Type B pancreatic cell (in vitro differentiated cells): ENCODE measurements at regions not wholly inside any gene's neighbourhood (a gene's known extent, or its start where the extent isn't known, plus 50 kb on each side); places are given as distances from the start of the nearest gene placed in this dataset.

Experiments
- DNase-seq: peaks from one replicate; pipeline ENCODE4 v3.0.0; 2021; ENCODE audit warnings: mixed read lengths; ENCODE audit not compliant: unreplicated experiment; ENCODE audit errors: extremely low spot score
- H3K27ac Mint-ChIP-seq: 2 replicates; pipeline ENCODE4 v1.8.0; 2021; ENCODE audit warnings: mild to moderate bottlenecking, mixed read lengths
- H3K27me3 Mint-ChIP-seq: 2 replicates; pipeline ENCODE4 v1.8.0; 2021; ENCODE audit warnings: mixed read lengths
- H3K36me3 Mint-ChIP-seq: 2 replicates; pipeline ENCODE4 v1.8.0; 2021; ENCODE audit warnings: mixed read lengths
- H3K4me1 Mint-ChIP-seq: one replicate; pipeline ENCODE4 v1.8.0; 2021; ENCODE audit warnings: mixed read lengths; ENCODE audit not compliant: unreplicated experiment
- H3K4me3 Mint-ChIP-seq: 2 replicates; pipeline ENCODE4 v1.8.0; 2021; ENCODE audit warnings: mild to moderate bottlenecking, mixed read lengths
- H3K9me3 Mint-ChIP-seq: 2 replicates; pipeline ENCODE4 v1.8.0; 2021; ENCODE audit warnings: mixed read lengths
- TF ChIP-seq, protein P1 (sequence below): fragments of 200-600 bp; sonication (generic); conservative IDR thresholded peaks from 2 replicates; pipeline ENCODE4 v1.5.0; 2021; ENCODE audit warnings: antibody characterized with exemption, mild to moderate bottlenecking

DNA sequence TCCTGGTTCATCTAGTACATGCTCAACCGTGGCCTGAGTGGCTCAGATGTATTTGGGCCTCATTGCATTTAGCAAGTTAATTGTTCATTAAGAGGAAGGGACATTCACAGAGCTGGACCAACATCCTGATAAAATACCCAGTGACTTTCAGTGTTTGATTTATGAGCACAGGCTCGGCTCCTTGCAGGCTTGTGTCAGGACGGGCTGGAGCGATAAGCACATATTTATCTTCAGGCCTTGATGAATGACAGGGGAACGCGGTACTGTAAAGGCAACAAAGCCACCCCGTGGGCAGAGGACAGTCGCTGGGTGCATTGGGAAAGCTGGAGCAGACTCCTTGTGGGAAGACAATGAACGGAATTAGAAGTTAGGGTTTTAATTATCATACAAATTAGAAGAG lies 548.6 kb upstream of the HS6ST1 start:
- no peak overlapping the region for H3K27ac Mint-ChIP-seq
- H3K4me1 Mint-ChIP-seq = no peaks in the 10 kb centered on the region
- H3K4me3 Mint-ChIP-seq = no peak overlapping the region
- no peaks in the 10 kb centered on the region for H3K36me3 Mint-ChIP-seq
- H3K27me3 Mint-ChIP-seq = no peaks in the 10 kb centered on the region
- no peak for DNase-seq
- TF ChIP-seq, protein P1, sequence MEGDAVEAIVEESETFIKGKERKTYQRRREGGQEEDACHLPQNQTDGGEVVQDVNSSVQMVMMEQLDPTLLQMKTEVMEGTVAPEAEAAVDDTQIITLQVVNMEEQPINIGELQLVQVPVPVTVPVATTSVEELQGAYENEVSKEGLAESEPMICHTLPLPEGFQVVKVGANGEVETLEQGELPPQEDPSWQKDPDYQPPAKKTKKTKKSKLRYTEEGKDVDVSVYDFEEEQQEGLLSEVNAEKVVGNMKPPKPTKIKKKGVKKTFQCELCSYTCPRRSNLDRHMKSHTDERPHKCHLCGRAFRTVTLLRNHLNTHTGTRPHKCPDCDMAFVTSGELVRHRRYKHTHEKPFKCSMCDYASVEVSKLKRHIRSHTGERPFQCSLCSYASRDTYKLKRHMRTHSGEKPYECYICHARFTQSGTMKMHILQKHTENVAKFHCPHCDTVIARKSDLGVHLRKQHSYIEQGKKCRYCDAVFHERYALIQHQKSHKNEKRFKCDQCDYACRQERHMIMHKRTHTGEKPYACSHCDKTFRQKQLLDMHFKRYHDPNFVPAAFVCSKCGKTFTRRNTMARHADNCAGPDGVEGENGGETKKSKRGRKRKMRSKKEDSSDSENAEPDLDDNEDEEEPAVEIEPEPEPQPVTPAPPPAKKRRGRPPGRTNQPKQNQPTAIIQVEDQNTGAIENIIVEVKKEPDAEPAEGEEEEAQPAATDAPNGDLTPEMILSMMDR = no peak
- H3K9me3 Mint-ChIP-seq = no peaks in the 10 kb centered on the region

DNA sequence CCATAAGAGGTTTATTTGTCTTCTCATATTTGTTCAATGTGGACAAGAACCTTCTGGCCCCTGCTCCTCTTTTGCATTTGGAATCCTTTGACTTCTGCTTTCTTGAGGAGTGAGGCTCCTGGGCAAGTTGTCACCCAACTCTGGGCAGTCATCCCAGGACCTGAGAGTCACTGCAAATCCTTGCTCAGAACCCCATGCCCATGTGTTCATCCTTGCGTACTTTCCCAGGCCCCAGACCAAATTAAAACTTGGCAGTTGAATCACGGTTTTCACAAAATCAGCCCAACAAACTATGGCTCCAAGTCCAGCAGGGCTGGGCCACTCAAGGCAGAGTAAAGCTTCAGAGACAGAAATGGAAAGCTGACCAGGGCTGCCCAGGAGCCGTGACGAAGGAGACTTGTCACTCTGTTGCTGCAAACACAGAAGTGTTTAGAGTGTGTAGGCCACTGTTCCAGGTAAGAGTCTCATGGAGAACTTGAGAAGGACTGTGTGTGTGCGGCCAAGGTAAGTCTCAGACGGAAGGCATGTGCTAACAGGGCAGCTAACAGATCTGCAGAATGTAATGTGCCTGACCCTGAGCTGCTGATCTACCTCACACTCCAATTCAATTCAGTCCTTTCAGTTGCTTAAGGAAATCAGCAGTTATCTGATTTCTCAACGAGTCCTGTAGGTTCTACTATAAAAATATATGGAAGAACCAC lies 549.4 kb upstream of the HS6ST1 start:
- H3K4me3 Mint-ChIP-seq = no peak overlapping the region
- no peaks in the 10 kb centered on the region for H3K36me3 Mint-ChIP-seq
- H3K4me1 Mint-ChIP-seq = no peaks in the 10 kb centered on the region
- DNase-seq = no peak
- no peaks in the 10 kb centered on the region for H3K27me3 Mint-ChIP-seq
- H3K27ac Mint-ChIP-seq = no peak overlapping the region
- TF ChIP-seq, protein P1 = no peak
- no peaks in the 10 kb centered on the region for H3K9me3 Mint-ChIP-seq

DNA sequence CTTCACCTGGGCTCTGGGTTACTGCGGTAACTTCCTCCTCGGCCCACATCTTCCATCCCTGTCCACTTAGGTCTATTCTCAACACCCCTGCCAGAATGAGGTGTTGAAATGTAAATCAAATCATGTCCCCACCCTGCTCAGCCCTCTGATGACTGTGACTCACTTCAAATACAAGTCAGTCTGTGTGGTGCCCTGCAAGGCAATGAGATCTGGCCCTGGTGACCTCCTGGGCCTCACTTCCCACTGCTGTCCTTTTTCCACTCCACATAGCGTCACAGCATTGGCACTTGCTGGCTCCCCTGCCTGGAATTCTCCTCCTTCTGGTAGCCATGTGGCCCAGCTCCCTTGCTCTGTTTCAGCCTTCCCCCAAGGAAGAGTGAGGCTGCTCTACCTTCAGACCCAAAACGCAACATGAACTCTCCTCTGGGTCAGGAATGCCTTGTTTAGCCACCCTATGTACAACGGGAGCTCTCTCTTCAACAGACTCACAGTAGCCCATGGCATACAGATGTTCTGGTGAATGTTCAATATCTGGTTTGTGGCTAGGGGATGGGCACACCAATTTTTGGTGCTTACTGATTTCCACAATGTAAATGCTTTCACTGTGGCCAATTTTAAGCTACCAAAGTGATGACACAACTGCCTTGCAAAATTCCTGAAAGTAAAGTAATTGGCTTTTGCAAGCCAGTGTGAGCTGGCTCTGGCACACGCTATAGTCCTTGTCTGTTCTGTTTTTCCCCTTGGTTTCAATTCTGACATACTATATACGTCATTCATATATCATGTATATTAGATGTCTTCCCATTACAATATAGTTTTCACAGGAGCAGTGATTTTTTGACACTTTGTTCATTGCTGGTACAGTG lies 550.3 kb upstream of the HS6ST1 start:
- TF ChIP-seq, protein P1 = no peak
- H3K9me3 Mint-ChIP-seq = no peaks in the 10 kb centered on the region
- no peaks in the 10 kb centered on the region for H3K27me3 Mint-ChIP-seq
- no peaks in the 10 kb centered on the region for H3K36me3 Mint-ChIP-seq
- H3K4me3 Mint-ChIP-seq = no peak overlapping the region
- H3K4me1 Mint-ChIP-seq = no peaks in the 10 kb centered on the region
- no peak overlapping the region for H3K27ac Mint-ChIP-seq
- no peak for DNase-seq

DNA sequence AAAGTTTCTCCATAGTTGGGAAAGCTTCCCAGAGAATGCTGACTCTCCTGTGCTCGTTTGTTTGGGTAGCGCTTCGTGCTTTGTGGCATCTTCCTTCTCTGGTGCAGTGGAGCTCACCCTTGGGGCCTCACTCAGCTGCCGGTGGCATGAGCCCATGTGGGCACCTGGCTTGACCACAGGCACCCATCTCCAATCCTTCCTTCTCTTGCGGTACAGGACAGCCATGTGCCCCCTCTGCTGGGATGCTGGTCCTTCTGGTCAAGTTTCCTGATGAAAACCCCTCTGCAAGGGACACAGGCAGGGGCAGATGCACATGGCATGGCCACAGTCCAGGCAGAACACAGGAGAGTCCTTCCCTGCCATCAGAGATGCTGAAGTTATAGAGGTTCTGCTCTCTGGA lies 555.9 kb upstream of the HS6ST1 start:
- no peaks in the 10 kb centered on the region for H3K4me1 Mint-ChIP-seq
- TF ChIP-seq, protein P1 = no peak
- H3K27ac Mint-ChIP-seq = no peak overlapping the region
- H3K27me3 Mint-ChIP-seq = peaks cover 6% of the 10 kb centered on the region
- no peak overlapping the region for H3K4me3 Mint-ChIP-seq
- no peak for DNase-seq
- peaks cover 7% of the 10 kb centered on the region for H3K9me3 Mint-ChIP-seq
- H3K36me3 Mint-ChIP-seq = no peaks in the 10 kb centered on the region

DNA sequence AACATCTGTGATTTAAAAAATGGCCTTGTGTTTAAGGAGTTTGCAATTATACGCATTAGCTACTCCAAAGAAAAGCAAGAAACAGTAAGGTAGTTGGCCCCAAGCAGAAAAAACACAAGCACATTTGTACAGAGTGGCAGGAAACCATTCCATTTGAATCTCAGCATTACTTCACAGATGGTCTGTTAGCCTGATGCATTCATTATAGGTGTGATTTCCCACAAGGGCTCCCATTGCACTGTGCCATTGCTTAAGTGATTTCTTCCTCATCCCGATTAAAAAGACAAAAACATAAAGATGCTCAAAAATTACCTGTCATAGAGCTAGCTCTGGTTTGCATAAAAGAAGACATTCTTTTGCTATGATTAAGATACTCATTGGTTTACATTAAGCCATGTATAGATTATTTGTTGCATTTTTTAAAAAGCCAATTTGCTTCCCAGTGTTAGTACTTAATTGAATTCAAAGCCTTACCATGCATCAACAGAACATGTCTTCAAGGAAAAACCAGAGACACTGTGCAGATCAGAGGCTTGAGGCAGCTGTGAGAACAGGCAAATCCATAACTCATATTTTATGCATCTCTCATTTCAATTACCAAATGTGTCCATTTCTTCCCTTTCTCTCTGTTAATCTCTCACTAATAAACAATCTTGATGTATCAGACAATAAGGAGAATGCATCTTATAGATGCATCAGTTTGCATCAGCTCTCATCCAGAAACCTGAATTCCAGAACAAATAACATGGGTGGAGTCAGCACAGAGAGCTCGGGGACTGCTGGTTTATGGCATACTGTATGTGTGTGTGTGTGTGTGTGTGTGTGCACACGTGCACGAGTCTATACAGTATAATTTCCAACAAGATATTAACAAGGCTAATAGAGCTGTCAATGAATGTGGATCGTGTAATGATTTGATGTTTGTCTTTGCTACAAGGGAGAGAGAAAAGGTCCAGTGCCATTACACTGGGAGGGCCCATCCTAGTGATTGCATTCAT lies 558.6 kb upstream of the HS6ST1 start:
- peaks cover 7% of the 10 kb centered on the region for H3K9me3 Mint-ChIP-seq
- no peak overlapping the region for H3K4me3 Mint-ChIP-seq
- no peaks in the 10 kb centered on the region for H3K4me1 Mint-ChIP-seq
- no peak overlapping the region for H3K27ac Mint-ChIP-seq
- H3K27me3 Mint-ChIP-seq = peaks cover 6% of the 10 kb centered on the region
- H3K36me3 Mint-ChIP-seq = no peaks in the 10 kb centered on the region
- DNase-seq = no peak
- TF ChIP-seq, protein P1 = no peak
